ENCODE measurements at regions not wholly inside any gene's neighbourhood (a gene's known extent, or its start where the extent isn't known, plus 50 kb on each side); places are given as distances from the start of the nearest gene placed in this dataset.

DNA sequence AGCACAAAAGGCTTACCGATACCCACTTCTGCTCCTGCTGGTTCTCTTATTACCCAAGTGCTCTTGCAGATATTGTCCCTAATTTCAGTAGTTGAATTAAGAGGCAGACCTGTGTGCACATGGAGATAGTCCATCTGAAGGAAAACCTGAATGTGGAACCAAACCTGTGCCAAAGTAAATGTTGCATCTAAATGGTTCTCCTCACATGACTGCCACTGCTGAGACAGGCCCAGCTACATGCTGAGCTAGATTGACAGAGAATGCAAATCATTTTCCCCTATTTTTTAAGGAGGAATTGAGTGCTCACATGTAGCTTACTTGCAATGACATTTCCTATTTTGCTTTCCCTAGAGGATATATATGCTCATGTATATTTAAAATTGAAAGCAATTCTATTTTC, 609.1 kb upstream of the TECRL start:
- no peak overlapping the region for H3K4me3 ChIP-seq (replicated peaks; ENCODE audit: insufficient read depth, low read length)
- H3K27me3 ChIP-seq (ENCODE audit: insufficient read depth, poor library complexity, severe bottlenecking), result no peaks in the 10 kb centered on the region
- DNase-seq (ENCODE audit: low read depth in 1 of 2, low spot score in 1 of 2), result no peak
- no peak overlapping the region for H3K27ac ChIP-seq (replicated peaks)
- no peak for TF ChIP-seq SPI1 (IDR thresholded peaks at IDR 0.05; ENCODE audit: borderline replicate concordance, low read depth)

DNA sequence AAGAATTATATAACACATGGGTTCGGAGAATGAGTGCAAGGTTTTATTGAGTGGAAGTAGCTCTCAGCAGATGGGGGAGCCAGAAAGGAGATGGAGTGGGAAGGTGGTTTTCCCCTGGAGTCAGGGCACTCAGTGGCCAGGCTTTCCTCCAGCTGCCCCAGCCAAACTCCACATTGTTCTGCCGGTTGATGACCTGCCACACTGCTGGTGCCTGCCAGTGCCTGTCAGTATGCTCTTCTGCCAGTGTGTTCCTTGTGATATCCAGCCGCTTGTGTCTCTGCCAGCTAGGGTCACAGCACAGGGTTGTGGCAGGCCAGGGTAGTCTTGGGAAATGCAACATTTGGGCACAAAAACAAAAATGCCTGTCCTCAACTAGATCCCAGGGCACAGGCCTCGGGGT, 604.8 kb upstream of the TECRL start:
- no peak for TF ChIP-seq SPI1 (IDR thresholded peaks at IDR 0.05; ENCODE audit: borderline replicate concordance, low read depth)
- H3K27ac ChIP-seq (replicated peaks), result no peak overlapping the region
- H3K4me3 ChIP-seq (replicated peaks; ENCODE audit: insufficient read depth, low read length), result no peak overlapping the region
- no peaks in the 10 kb centered on the region for H3K27me3 ChIP-seq (ENCODE audit: insufficient read depth, poor library complexity, severe bottlenecking)
- no peak for DNase-seq (ENCODE audit: low read depth in 1 of 2, low spot score in 1 of 2)

DNA sequence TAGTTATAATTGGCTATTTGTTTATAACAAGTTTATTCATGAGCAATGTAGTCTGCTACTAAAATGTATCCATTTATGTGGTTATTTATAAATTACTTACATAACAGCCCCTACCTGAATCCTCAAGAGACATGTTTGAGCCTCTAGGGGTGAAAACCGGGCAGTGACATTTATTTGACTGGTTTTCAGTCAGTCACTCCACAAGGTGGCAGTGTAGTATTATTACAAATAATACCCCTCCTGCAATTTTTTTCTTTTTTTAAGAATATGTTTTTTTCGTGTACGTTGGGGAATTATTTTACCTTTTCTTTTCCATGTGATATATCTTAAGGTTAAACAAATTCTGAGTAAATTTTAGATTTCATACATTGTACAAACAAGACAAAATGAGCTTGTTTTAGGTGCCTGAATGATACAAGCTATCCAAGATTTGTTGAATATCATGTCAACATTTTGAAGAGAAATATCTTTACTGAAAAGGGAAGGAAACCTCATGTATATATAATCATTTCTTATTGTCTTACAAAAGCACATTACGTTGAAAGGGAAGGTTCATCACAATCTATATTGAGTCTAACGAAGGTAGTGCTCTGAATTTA, 598.7 kb upstream of the TECRL start:
- no peak for TF ChIP-seq GABPA (IDR thresholded peaks at IDR 0.05; ENCODE audit: low read depth)
- no peak overlapping the region for H3K4me3 ChIP-seq (replicated peaks; ENCODE audit: insufficient read depth, low read length)
- no peaks in the 10 kb centered on the region for H3K27me3 ChIP-seq (ENCODE audit: insufficient read depth, poor library complexity, severe bottlenecking)
- no peak overlapping the region for H3K27ac ChIP-seq (replicated peaks)
- peak; percentile 2 to 4 for DNase-seq (ENCODE audit: low read depth in 1 of 2, low spot score in 1 of 2)

DNA sequence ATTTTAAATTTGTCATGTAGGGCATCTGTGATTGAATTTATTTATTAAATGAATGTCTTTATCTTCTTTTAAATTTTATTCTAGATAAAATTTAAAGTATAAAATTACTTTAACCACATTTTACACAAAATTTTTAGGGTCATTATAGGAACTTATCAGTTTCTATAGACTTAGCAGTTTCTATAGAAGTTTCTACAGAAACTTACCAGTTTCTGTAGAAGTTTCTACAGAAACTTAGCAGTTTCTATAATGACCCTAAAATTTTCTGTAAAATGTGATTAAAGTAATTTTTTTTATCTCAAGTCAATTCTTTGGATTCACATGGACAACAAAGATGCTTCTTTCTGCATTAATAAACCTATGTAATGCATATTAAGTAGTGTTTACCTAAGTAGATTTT, 565.9 kb upstream of the TECRL start:
- no peak overlapping the region for H3K4me3 ChIP-seq (replicated peaks; ENCODE audit: insufficient read depth, low read length)
- no peak for DNase-seq (ENCODE audit: low read depth in 1 of 2, low spot score in 1 of 2)
- no peak overlapping the region for H3K27ac ChIP-seq (replicated peaks)
- no peaks in the 10 kb centered on the region for H3K27me3 ChIP-seq (ENCODE audit: insufficient read depth, poor library complexity, severe bottlenecking)
- TF ChIP-seq, protein P1, sequence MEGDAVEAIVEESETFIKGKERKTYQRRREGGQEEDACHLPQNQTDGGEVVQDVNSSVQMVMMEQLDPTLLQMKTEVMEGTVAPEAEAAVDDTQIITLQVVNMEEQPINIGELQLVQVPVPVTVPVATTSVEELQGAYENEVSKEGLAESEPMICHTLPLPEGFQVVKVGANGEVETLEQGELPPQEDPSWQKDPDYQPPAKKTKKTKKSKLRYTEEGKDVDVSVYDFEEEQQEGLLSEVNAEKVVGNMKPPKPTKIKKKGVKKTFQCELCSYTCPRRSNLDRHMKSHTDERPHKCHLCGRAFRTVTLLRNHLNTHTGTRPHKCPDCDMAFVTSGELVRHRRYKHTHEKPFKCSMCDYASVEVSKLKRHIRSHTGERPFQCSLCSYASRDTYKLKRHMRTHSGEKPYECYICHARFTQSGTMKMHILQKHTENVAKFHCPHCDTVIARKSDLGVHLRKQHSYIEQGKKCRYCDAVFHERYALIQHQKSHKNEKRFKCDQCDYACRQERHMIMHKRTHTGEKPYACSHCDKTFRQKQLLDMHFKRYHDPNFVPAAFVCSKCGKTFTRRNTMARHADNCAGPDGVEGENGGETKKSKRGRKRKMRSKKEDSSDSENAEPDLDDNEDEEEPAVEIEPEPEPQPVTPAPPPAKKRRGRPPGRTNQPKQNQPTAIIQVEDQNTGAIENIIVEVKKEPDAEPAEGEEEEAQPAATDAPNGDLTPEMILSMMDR (IDR thresholded peaks at IDR 0.05; ENCODE audit: insufficient read depth, low read length), result no peak
- TF ChIP-seq, protein P2, sequence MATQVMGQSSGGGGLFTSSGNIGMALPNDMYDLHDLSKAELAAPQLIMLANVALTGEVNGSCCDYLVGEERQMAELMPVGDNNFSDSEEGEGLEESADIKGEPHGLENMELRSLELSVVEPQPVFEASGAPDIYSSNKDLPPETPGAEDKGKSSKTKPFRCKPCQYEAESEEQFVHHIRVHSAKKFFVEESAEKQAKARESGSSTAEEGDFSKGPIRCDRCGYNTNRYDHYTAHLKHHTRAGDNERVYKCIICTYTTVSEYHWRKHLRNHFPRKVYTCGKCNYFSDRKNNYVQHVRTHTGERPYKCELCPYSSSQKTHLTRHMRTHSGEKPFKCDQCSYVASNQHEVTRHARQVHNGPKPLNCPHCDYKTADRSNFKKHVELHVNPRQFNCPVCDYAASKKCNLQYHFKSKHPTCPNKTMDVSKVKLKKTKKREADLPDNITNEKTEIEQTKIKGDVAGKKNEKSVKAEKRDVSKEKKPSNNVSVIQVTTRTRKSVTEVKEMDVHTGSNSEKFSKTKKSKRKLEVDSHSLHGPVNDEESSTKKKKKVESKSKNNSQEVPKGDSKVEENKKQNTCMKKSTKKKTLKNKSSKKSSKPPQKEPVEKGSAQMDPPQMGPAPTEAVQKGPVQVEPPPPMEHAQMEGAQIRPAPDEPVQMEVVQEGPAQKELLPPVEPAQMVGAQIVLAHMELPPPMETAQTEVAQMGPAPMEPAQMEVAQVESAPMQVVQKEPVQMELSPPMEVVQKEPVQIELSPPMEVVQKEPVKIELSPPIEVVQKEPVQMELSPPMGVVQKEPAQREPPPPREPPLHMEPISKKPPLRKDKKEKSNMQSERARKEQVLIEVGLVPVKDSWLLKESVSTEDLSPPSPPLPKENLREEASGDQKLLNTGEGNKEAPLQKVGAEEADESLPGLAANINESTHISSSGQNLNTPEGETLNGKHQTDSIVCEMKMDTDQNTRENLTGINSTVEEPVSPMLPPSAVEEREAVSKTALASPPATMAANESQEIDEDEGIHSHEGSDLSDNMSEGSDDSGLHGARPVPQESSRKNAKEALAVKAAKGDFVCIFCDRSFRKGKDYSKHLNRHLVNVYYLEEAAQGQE (IDR thresholded peaks at IDR 0.05; ENCODE audit: insufficient replicate concordance, low read depth), result no peak
- TF ChIP-seq GABPA (IDR thresholded peaks at IDR 0.05; ENCODE audit: low read depth) (no peak), SPI1 (IDR thresholded peaks at IDR 0.05; ENCODE audit: borderline replicate concordance, low read depth) (no peak), POLR2AphosphoS5 (IDR thresholded peaks at IDR 0.05; ENCODE audit: low read depth) (no peak)

DNA sequence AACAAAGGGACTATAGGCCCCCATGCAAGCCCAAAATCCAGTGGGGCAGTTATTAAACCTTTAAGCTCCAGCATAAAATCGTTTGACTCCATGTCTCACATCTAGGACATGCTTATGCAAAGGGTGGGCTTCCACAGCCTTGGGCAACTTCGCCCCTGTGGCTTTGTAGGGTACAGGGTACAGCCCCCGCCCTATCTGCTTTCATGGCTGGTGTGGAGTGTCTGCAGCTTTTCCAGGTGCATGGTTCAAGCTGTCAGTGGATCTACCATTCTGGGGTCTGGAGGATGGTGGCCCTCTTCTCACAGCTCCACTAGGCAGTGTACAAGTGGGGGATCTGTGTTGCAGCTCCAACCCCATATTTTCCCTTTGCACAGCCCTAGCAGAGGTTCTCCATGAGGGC, 559.8 kb upstream of the TECRL start:
- Histone ChIP-seq H3K4me3 (replicated peaks; ENCODE audit: insufficient read depth, low read length) (no peak overlapping the region), H3K27me3 (ENCODE audit: insufficient read depth, poor library complexity, severe bottlenecking) (no peaks in the 10 kb centered on the region), H3K27ac (replicated peaks) (no peak overlapping the region)
- TF ChIP-seq, protein P2 (IDR thresholded peaks at IDR 0.05; ENCODE audit: insufficient replicate concordance, low read depth), result no peak
- TF ChIP-seq SPI1 (IDR thresholded peaks at IDR 0.05; ENCODE audit: borderline replicate concordance, low read depth), result no peak
- TF ChIP-seq, protein P1 (IDR thresholded peaks at IDR 0.05; ENCODE audit: insufficient read depth, low read length), result no peak
- no peak for TF ChIP-seq GABPA (IDR thresholded peaks at IDR 0.05; ENCODE audit: low read depth)
- no peak for TF ChIP-seq POLR2AphosphoS5 (IDR thresholded peaks at IDR 0.05; ENCODE audit: low read depth)
- no peak for DNase-seq (ENCODE audit: low read depth in 1 of 2, low spot score in 1 of 2)
